ENCODE measurements at regions not wholly inside any gene's neighbourhood (a gene's known extent, or its start where the extent isn't known, plus 50 kb on each side); places are given as distances from the start of the nearest gene placed in this dataset.

DNA sequence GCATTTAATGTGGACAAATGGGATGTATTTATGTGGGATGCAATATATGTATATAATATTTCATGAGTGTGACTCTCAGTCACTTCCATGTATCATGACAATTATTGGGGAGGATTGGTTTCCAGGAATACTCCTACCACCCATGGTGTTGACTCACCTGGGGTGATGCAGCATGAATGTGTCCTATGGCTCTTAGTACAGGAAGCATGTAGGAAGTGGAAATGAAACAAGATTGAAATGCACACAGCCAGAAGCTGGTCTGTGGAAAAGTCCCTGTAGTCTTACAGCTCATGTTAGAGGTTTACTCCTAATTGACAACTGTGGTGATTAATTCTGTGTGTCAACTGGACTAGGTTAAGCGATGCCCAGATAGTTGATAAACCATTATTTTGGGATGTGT lies 89.3 kb upstream of the HAAO start:
- Histone ChIP-seq H3K36me3 (ENCODE audit: control insufficient read depth, insufficient read depth, low read length) (no peaks in the 10 kb centered on the region), H3K4me1 (no peaks in the 10 kb centered on the region), H3K4me2 (ENCODE audit: low read length) (no peak overlapping the region), H3K27me3 (ENCODE audit: control insufficient read depth, insufficient read depth, low read length) (no peaks in the 10 kb centered on the region), H3K4me3 (ENCODE audit: low read depth, low read length) (no peak overlapping the region), H2AFZ (no peak overlapping the region), H3K9ac (no peak overlapping the region), H3K79me2 (no peaks in the 10 kb centered on the region), H3K9me3 (ENCODE audit: control insufficient read depth, low read length) (no peaks in the 10 kb centered on the region), H3K27ac (no peak overlapping the region)
- TF ChIP-seq CTCF (IDR thresholded peaks at IDR 0.05), result no peak

DNA sequence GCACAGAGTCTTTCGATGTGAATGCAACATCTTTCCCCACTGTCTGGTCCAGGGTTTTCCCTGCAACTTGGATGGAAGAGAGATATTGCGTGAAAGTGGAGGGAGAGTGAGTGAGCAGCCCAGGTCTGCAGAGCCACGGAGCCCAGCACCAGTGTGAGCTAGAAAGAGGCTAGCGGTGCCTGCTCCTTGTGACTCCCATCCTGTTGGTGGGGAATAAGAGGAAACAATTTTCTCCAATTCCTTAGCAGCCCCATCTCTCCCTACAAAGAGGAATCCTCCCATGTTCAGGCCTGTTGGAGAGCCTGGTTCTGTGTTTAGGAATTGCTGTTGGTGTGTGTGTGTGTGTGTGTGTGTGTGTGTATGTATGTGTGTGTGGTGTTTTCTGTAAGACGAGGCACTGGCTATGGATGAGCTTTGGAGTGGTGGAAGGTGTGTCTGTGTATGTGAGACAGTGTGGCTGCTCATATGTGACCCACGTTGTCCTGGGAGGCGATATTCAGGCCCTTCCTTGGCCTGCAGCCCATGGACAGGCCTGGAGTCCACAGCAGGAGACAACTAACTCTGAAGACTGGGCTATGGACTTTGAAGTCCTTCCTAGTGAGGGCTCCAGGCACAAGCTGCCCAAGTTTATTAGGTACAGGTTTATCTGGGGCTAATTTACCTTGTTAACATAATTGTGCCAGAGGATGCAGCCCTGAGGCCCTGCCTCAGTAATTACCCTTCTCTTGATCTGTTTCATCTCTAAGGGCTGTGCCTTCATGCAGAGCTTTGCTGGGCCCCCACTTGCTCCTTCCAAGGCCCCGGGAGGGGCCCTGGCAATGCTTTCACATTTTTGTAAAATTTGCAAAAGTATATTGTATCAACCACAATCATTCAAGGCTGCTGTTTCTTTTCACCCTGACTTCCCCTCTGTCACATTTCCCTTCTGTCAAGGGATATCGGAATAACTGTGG lies 88.6 kb upstream of the HAAO start:
- no peaks in the 10 kb centered on the region for H3K27me3 ChIP-seq (ENCODE audit: control insufficient read depth, insufficient read depth, low read length)
- no peaks in the 10 kb centered on the region for H3K36me3 ChIP-seq (ENCODE audit: control insufficient read depth, insufficient read depth, low read length)
- H2AFZ ChIP-seq, result no peak overlapping the region
- H3K79me2 ChIP-seq, result no peaks in the 10 kb centered on the region
- no peak overlapping the region for H3K4me3 ChIP-seq (ENCODE audit: low read depth, low read length)
- no peak overlapping the region for H3K4me2 ChIP-seq (ENCODE audit: low read length)
- no peak overlapping the region for H3K27ac ChIP-seq
- TF ChIP-seq CTCF (IDR thresholded peaks at IDR 0.05), result no peak
- H3K4me1 ChIP-seq, result no peaks in the 10 kb centered on the region
- H3K9me3 ChIP-seq (ENCODE audit: control insufficient read depth, low read length), result no peaks in the 10 kb centered on the region
- no peak overlapping the region for H3K9ac ChIP-seq

- no peaks in the 10 kb centered on the region for H3K27me3 ChIP-seq (ENCODE audit: control insufficient read depth, insufficient read depth, low read length)
- TF ChIP-seq CTCF (IDR thresholded peaks at IDR 0.05), result no peak
- H3K9me3 ChIP-seq (ENCODE audit: control insufficient read depth, low read length), result no peaks in the 10 kb centered on the region
- no peak overlapping the region for H3K4me2 ChIP-seq (ENCODE audit: low read length)
- peak overlapping the region; percentile 42 for H3K27ac ChIP-seq
- H3K36me3 ChIP-seq (ENCODE audit: control insufficient read depth, insufficient read depth, low read length), result no peaks in the 10 kb centered on the region
- H3K4me3 ChIP-seq (ENCODE audit: low read depth, low read length), result no peak overlapping the region
- no peaks in the 10 kb centered on the region for H3K4me1 ChIP-seq
- H2AFZ ChIP-seq, result no peak overlapping the region
- H3K9ac ChIP-seq, result no peak overlapping the region
- H3K79me2 ChIP-seq, result no peaks in the 10 kb centered on the region
Measured at GRCh38 chr2:42879913-42880737, 87.7 kb upstream of the HAAO start.

DNA sequence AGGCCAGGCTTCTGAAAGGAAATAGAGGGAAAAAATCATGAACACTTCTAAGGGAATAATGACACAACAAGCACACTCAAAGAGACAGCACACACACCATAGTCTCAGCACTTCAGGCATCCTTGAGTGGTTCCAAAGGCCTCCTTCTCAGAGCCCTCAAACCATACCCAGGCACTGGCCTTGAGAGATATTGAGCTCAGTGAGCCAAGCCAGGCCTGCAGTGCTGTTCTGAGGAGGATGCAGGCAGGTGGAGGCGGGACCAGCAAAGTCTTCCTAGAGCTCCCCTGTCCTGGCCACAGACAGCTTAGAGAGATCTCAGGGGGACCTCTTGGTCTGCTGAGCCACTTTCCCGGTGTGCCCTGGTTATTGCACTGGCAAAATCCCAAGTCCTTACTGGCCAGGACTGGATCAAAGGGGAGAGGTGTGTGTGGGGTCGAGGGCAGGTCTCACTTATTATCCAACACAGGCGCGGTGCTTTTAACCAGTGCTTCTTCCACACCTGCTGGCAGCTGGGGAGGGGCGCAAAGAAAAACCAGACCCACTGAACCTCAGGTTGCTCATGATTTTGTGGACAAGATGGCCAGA lies 86.8 kb upstream of the HAAO start:
- no peaks in the 10 kb centered on the region for H3K9me3 ChIP-seq (ENCODE audit: control insufficient read depth, low read length)
- no peaks in the 10 kb centered on the region for H3K79me2 ChIP-seq
- no peak overlapping the region for H3K9ac ChIP-seq
- H3K4me2 ChIP-seq (ENCODE audit: low read length), result no peak overlapping the region
- no peak overlapping the region for H2AFZ ChIP-seq
- H3K36me3 ChIP-seq (ENCODE audit: control insufficient read depth, insufficient read depth, low read length), result no peaks in the 10 kb centered on the region
- H3K4me1 ChIP-seq, result no peaks in the 10 kb centered on the region
- H3K27me3 ChIP-seq (ENCODE audit: control insufficient read depth, insufficient read depth, low read length), result no peaks in the 10 kb centered on the region
- H3K27ac ChIP-seq, result peak overlapping the region; percentile 63
- H3K4me3 ChIP-seq (ENCODE audit: low read depth, low read length), result no peak overlapping the region
- TF ChIP-seq CTCF (IDR thresholded peaks at IDR 0.05), result no peak

All from parathyroid adenoma (tissue), 2 donors.